OCI-LY1 (cell line): ENCODE measurements at regions not wholly inside any gene's neighbourhood (a gene's known extent, or its start where the extent isn't known, plus 50 kb on each side); places are given as distances from the start of the nearest gene placed in this dataset.

Experiments
- H2AFZ ChIP-seq: fragments of 200-600 bp; sonication (generic), shearing (Covaris generic); 2 replicates; pipeline ENCODE4 v1.6.0; 2014; ENCODE audit warnings: antibody characterized with exemption, mild to moderate bottlenecking, low read length
- H3F3A ChIP-seq: fragments of 200-600 bp; sonication (generic), shearing (Covaris generic); 2 replicates; pipeline ENCODE4 v1.6.0; 2014; ENCODE audit warnings: mild to moderate bottlenecking, antibody characterized with exemption, low read length, moderate library complexity; ENCODE audit not compliant: insufficient read depth
- H3K27ac ChIP-seq: fragments of 200-600 bp; sonication (generic); 2 replicates; pipeline ENCODE4 v1.5.1; 2014; ENCODE audit warnings: low read length, mixed run types, mild to moderate bottlenecking, low read depth; ENCODE audit not compliant: poor library complexity, severe bottlenecking
- H3K27me3 ChIP-seq: fragments of 200-600 bp; sonication (generic); 2 replicates; pipeline ENCODE4 v1.6.0; 2014; ENCODE audit warnings: antibody characterized with exemption, mild to moderate bottlenecking, low read length, moderate library complexity; ENCODE audit not compliant: insufficient read depth
- H3K36me3 ChIP-seq: fragments of 200-600 bp; sonication (generic); 2 replicates; pipeline ENCODE4 v1.6.1; 2014; ENCODE audit warnings: mild to moderate bottlenecking, antibody characterized with exemption, low read length, moderate library complexity, mixed read lengths; ENCODE audit not compliant: insufficient read depth
- H3K4me1 ChIP-seq: fragments of 200-600 bp; sonication (generic); 2 replicates; pipeline ENCODE4 v1.5.1; 2014; ENCODE audit warnings: mild to moderate bottlenecking, low read length, moderate library complexity; ENCODE audit not compliant: insufficient read depth, severe bottlenecking
- H3K4me2 ChIP-seq: fragments of 200-600 bp; sonication (generic), shearing (Covaris generic); 2 replicates; pipeline ENCODE4 v1.6.1; 2014; ENCODE audit warnings: low read length
- H3K4me3 ChIP-seq: fragments of 200-600 bp; sonication (generic); 2 replicates; pipeline ENCODE4 v1.5.1; 2014; ENCODE audit warnings: low read length, low read depth, mild to moderate bottlenecking, mixed read lengths; ENCODE audit not compliant: poor library complexity, severe bottlenecking
- H3K79me2 ChIP-seq: fragments of 200-600 bp; shearing (Covaris generic); 2 replicates; pipeline ENCODE4 v1.6.1; 2016; ENCODE audit warnings: mixed run types, low read length, mixed read lengths; ENCODE audit not compliant: insufficient read depth
- H3K9ac ChIP-seq: fragments of 200-600 bp; sonication (generic), shearing (Covaris generic); 2 replicates; pipeline ENCODE4 v1.6.1; 2014; ENCODE audit warnings: mild to moderate bottlenecking, low read length, mixed read lengths
- H3K9me2 ChIP-seq: fragments of 200-600 bp; sonication (generic), shearing (Covaris generic); 2 replicates; pipeline ENCODE4 v1.6.1; 2014; ENCODE audit warnings: low read depth, mild to moderate bottlenecking, low read length, mixed read lengths
- H3K9me3 ChIP-seq: fragments of 200-600 bp; shearing (Covaris generic); 2 replicates; pipeline ENCODE4 v1.6.1; 2014; ENCODE audit warnings: low read length, mixed read lengths
- H4K20me1 ChIP-seq: fragments of 200-600 bp; sonication (generic), shearing (Covaris generic); 2 replicates; pipeline ENCODE4 v1.6.0; 2016; ENCODE audit warnings: mild to moderate bottlenecking, low read length; ENCODE audit not compliant: insufficient read depth
- CTCF ChIP-seq: fragments of 200-600 bp; sonication (generic), shearing (Covaris generic); IDR thresholded peaks from 2 replicates; pipeline ENCODE4 v1.5.1; 2017; ENCODE audit warnings: mild to moderate bottlenecking, antibody characterized with exemption, low read length, moderate library complexity, mixed read lengths
- EZH2 ChIP-seq: fragments of 200-600 bp; sonication (generic), shearing (Covaris generic); IDR thresholded peaks from 2 replicates; pipeline ENCODE4 v1.8.0; 2017; ENCODE audit warnings: borderline replicate concordance, mixed run types, mild to moderate bottlenecking, antibody characterized with exemption, low read length, moderate library complexity, mixed read lengths

GRCh38 chr5:42036379-42036778, 111.3 kb downstream of the FBXO4 start:
- Histone ChIP-seq H3K4me3 (no peak overlapping the region), H3K9ac (no peak overlapping the region), H3K36me3 (no peaks in the 10 kb centered on the region), H3K79me2 (no peaks in the 10 kb centered on the region), H2AFZ (no peak overlapping the region), H3K9me3 (no peaks in the 10 kb centered on the region), H3K4me1 (no peaks in the 10 kb centered on the region), H3K4me2 (no peak overlapping the region), H3F3A (no peaks in the 10 kb centered on the region), H3K27ac (no peak overlapping the region), H3K27me3 (no peaks in the 10 kb centered on the region), H3K9me2 (no peaks in the 10 kb centered on the region), H4K20me1 (no peaks in the 10 kb centered on the region)
- no peak for TF ChIP-seq EZH2

DNA sequence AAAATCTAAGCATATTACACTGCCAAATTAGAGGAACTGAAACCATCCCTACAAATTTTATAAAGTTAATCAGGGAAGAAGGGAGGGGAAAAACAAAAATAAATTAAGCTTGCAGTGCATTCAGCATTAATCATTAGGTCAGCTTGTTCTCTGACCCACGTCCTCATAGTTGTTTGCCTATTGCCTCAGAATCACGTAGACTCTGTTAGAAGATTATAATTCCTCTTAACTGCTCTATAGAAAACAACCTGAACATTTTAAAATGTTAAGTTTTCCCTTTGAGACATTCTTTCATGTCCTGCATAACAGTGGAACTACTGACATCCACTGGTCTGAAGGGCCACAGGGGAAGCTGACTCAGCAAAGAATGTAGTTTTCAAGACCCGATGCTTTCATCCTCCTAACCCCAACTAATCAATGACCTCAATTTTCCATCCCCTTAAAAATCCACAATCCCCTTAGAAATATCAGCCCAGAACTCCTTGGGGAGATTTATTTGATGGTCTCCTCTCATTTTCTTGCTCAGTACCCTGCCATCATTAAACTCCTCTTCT, 112.4 kb downstream of the FBXO4 start:
- Histone ChIP-seq H3K79me2 (no peaks in the 10 kb centered on the region), H3K27ac (no peak overlapping the region), H3K9me3 (no peaks in the 10 kb centered on the region), H4K20me1 (no peaks in the 10 kb centered on the region), H3F3A (no peaks in the 10 kb centered on the region), H2AFZ (no peak overlapping the region), H3K4me1 (no peaks in the 10 kb centered on the region), H3K4me3 (no peak overlapping the region), H3K27me3 (no peaks in the 10 kb centered on the region), H3K9me2 (no peaks in the 10 kb centered on the region), H3K4me2 (no peak overlapping the region), H3K36me3 (no peaks in the 10 kb centered on the region), H3K9ac (no peak overlapping the region)
- TF ChIP-seq CTCF (no peak), EZH2 (no peak)

DNA sequence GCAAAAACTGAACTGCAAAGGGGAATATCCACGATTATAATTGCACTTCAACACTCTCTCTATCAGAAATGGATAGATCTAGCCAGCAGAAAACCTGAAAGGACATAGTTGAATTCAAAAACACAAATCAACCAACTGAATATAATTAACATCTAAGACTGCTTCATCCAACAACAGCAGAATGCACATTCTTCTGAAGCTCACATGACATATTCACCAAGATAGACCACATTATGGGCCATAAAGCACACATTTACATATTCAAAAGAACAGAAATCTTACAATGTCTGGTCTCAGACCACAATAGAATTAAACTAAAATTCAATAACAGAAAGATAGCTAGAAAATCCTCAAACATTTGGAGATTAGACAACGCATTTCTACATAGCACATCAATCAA, 118.3 kb downstream of the FBXO4 start:
- H3K79me2 ChIP-seq: no peaks in the 10 kb centered on the region
- H2AFZ ChIP-seq: no peak overlapping the region
- H3K9ac ChIP-seq: no peak overlapping the region
- no peaks in the 10 kb centered on the region for H4K20me1 ChIP-seq
- H3F3A ChIP-seq: no peaks in the 10 kb centered on the region
- no peaks in the 10 kb centered on the region for H3K9me3 ChIP-seq
- no peaks in the 10 kb centered on the region for H3K27me3 ChIP-seq
- no peak overlapping the region for H3K4me3 ChIP-seq
- no peaks in the 10 kb centered on the region for H3K36me3 ChIP-seq
- TF ChIP-seq EZH2 (no peak), CTCF (no peak)
- H3K4me2 ChIP-seq: no peak overlapping the region
- no peak overlapping the region for H3K27ac ChIP-seq
- no peaks in the 10 kb centered on the region for H3K4me1 ChIP-seq
- H3K9me2 ChIP-seq: no peaks in the 10 kb centered on the region

DNA sequence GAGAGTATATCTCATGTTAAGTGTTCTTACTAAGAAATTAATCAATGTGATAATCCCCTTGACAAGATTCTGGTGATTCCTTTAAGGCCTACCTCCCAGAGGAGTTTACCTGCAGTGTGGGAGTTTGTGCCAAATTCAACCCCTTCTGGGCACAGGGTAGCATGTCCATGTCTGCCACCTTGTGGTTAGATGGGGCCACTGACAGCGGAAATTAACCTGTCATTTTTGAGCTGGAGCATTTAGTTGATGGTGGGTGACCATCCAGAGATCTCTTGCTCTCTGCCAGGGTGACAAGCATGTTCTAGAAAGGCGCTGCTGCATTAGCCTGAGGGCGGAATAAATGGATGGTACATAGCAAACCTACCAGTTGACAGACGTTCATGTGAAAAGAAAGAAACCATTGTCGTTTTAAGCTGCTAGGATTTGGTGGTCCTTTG, 132.2 kb downstream of the FBXO4 start:
- H3K4me2 ChIP-seq: no peak overlapping the region
- H3K9me3 ChIP-seq: no peaks in the 10 kb centered on the region
- no peaks in the 10 kb centered on the region for H3K27me3 ChIP-seq
- H2AFZ ChIP-seq: no peak overlapping the region
- no peaks in the 10 kb centered on the region for H3K4me1 ChIP-seq
- TF ChIP-seq CTCF (peak; percentile 78), EZH2 (no peak)
- no peaks in the 10 kb centered on the region for H3K79me2 ChIP-seq
- no peak overlapping the region for H3K4me3 ChIP-seq
- no peaks in the 10 kb centered on the region for H3K9me2 ChIP-seq
- H3K27ac ChIP-seq: no peak overlapping the region
- H3K36me3 ChIP-seq: no peaks in the 10 kb centered on the region
- H3F3A ChIP-seq: no peaks in the 10 kb centered on the region
- H3K9ac ChIP-seq: no peak overlapping the region
- H4K20me1 ChIP-seq: no peaks in the 10 kb centered on the region
